HG03565 (cell line): ENCODE measurements at regions not wholly inside any gene's neighbourhood (a gene's known extent, or its start where the extent isn't known, plus 50 kb on each side); places are given as distances from the start of the nearest gene placed in this dataset.

Experiments
- ATAC-seq: cut with Tn5 transposase; IDR thresholded peaks from one replicate; pipeline ENCODE4 v1.9.1; 2021; ENCODE audit warnings: mild to moderate bottlenecking, moderate library complexity; ENCODE audit not compliant: unreplicated experiment

DNA sequence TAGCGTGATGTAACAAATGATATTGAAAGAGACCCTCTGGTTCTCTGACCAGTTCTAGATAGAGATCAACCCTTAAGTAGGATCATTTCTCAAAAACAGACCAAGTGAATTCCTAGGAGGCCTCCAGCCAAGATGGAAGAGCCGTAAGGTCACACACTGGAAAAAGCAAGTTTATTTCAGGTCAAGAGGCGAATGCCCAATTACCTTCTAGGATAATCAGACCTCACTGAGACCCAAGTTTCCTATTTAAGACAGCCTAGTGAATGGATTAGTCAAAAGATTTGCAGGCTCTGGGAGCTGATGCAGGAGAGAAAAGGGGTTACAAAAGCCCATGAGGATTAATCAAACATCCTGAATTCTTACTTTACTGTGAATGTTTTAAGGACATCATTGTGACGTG lies 486.1 kb upstream of the NRP1 start:
- no peak for ATAC-seq

DNA sequence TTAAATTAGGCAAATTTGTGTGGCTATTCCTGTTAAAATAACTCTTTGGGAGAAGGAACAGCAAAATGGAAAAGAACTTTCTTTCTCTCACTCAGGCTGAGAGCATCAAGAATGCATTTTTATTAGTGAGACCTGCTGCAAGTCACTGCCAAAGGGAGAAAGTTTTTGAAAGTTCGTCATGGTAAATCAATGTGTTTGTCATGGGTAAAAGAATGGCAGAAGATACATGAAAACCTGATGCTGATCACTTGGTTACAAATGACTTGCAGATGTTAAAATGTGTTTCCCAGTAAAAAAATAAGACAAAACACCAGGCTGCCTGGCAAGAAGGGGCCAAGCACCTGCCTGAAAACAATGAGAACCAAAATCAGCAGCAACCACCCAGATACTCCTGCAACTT lies 484.7 kb upstream of the NRP1 start:
- ATAC-seq = no peak

DNA sequence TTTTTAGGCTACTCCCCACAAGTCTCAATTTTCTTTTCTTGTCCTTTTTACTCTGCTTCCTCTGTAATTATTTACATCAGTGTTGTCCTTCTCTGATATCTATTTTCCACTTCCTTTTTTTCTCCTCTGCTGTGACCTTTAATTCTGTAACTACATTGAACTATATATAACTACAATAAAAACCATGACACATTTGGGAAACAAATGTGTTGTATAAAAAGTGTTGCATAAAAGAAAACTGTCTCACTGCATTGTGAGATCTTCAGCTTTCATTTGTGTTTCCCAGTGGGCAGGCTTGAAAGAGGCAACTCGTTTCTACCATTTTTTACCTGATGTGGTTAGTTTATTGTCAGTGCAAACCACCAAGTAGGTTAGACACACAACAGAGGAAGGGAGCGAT lies 483.9 kb upstream of the NRP1 start:
- no peak for ATAC-seq

DNA sequence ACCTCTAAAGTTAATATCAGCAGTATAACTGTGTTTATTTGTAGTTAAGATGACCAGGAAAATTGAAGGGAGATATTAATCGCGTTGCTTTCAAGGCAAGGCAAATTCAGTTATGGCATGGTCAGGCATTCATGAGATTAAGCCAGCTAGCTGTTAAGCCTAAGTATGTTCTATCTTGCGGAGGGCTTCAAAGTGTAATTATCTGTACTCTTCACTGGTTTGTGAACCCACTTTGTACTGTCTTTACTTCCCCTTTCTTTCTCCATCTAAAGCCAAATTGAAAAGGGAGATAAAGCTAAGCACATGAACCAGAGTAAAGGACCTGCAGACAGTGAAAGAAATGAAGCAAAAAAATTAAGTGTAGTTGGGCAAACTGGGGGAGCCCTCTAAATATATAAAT lies 483.1 kb upstream of the NRP1 start:
- ATAC-seq = no peak

DNA sequence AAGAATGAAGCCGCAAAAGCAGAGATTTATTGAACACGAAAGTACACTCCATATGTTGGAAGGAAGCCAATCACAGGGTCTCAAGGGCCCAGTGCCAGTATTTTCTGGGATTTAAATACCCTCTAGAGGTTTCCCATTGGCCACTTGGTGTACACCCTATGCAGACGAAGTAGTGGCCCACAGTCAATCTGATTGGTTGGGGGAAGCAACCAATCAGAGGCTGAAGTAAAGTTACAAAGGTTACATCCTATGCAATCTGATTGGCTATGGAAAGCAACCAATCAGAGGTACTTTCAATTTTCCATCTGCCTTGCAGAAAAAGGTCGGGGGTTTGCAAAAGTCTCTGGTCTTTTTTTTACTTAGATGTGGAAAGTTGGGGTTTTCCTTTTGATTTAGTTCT lies 481.3 kb upstream of the NRP1 start:
- no peak for ATAC-seq

DNA sequence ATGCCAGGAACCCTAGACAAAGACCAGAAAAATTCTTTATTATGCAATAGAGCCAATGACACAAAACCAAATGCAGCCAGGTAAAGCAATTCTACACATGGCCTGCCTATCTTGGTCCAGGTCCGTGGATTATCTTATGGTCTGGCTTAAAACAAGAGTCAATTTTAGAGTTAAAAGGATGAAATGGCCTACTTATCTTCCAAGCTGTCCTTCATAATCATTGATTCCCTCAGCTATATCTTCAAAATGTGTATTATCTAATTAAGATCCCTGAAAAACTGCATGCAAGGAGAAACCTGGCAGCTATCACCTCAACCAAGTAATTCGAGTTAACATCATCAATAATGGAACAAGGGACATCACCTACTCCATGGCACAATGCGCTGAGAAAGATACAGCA lies 479.4 kb upstream of the NRP1 start:
- ATAC-seq = no peak

DNA sequence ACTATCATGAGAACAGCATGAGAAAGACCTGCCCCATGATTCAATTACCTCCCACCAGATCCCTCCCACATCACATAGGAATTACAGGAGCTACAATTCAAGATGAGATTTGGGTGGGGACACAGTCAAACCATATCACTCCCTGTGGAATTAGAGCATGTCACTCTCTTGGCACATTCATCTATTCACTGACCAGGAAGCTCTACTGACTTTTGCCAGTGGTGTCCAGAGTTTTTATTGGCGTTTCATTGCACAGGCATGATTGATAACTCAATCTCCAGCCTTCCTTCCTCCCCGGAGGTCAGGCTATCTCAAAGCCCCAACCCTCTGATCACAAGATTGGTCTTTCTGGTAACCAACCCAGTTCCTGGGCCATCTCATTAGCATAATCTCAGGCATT lies 478.9 kb upstream of the NRP1 start:
- no peak for ATAC-seq

DNA sequence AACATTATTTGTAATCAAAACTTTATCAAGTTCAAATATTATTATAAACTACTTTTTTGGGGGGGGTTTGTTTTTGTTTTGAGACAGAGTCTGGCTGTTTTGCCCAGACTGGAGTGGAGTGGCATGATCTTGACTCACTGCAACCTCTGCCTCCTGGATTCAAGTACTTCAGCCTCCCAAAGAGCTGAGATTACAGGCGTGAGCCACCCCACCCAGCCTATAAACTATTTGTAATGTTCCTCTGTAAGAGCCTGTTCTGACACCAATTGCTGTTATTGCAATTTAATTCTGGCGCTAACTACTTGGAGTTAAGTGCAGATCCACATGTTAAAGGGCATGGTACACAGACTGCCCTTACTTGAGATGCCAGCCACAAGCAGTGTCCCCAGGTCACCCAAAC lies 478.1 kb upstream of the NRP1 start:
- no peak for ATAC-seq

DNA sequence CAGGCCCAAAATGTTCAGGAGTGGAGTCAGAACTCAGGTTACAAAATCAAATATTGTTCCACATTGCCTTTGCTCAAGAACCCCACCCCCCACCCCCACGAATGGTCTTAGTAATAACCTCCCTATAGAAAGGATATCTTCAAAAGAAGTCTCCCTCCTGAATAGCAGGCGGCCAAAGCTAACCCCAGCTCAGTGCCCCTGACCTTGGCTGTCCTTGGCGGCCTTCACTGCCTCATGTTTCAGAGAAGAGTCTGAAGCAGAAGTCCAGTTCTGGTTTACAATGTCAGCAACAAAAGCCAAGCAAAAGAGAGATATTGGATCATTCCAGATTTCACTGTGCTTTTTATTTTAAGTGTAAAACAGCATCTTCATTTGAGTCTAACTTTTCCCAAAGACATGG lies 476.5 kb upstream of the NRP1 start:
- no peak for ATAC-seq

DNA sequence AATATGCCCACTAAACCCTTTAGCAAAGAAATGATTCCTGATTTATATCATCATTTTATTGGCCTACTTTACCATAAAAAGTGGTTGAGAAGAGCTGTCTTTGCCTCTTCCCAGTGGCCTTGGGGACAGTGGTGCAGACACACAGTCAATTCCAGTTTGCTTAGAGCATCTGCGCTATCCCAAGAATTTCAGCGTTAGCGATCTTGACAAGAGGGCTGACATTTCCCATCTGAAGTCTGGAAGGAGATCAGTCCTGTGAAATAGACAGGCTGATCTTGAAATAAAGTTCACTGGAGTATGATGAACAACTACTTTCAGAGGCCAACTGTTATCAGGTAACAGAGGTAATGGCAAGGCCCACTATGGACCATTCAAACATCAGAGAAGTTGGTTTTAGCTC lies 475.3 kb upstream of the NRP1 start:
- ATAC-seq = no peak

DNA sequence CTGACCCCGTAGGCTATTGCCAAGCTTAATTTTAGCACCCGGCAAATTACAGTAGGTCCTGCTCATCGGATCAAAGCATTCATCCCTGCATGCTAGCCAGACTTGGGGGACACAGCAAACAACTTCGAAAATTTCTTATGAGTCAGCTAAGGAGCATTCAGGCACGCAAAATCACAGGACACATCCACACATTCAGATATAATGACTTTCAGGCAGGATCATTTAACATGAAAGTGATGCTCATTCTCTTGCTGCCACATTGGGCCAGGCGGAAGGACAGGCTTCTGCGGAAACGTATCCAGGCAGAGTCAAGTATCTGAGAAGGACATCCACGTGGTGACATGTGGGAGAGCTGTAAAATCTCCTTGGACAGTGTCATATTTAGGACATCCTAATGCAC lies 474.0 kb upstream of the NRP1 start:
- no peak for ATAC-seq

DNA sequence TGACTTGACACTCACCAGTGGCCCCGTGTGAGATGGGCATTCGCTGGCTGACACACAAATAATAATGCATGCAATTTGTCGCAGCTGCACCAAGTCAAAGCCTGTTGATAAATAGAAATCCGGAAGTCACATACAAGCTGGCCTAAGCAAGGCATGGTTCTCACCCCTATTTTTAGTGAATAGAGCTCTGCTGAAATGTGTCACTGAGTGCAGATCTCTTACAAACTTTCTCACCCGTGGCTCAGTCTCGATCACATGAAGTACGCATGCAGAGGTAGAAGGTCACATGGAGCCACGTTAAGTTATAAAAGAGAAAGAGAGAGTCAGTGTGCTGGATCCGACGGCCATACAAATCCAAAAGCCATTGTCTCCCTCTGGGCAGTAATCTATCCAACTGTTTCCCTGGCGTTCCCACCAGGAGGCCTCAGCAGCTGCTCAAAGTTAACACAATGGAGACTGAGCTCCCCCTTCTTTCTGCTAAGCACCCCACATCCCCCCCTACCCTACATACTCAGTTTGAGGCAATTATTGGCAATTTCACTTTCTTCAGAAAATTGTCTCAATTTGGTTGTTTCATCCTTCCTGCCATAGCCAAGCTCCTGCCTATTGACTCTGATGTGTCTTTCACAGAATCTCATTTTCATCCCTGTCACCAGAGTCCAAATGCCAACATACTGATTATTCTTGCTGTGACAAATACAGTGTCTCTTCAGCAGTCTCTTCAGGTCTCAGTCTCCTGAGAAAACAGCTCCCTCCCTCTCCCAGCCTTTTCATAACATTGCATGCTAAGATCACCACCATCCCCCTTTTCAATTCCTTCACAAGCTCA lies 473.3 kb upstream of the NRP1 start:
- ATAC-seq = no peak

DNA sequence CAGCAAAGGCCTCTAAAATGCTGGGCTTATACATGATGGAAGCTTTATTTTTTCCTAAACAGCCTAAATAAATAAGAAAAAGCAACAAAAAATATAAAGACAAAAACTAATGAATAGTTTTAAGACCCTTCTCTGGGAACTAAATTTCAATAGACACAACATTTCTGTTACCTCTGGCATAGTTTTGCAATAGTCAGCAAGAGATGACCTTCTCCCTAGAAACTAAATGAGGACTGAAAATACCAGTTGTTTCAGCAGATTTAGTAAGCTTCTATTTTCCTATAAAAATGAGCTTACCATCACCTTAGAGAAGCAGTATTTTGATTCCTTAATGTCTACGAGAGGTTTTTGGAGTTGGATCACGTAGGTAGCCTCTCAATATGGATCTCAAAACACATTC lies 471.4 kb upstream of the NRP1 start:
- no peak for ATAC-seq

DNA sequence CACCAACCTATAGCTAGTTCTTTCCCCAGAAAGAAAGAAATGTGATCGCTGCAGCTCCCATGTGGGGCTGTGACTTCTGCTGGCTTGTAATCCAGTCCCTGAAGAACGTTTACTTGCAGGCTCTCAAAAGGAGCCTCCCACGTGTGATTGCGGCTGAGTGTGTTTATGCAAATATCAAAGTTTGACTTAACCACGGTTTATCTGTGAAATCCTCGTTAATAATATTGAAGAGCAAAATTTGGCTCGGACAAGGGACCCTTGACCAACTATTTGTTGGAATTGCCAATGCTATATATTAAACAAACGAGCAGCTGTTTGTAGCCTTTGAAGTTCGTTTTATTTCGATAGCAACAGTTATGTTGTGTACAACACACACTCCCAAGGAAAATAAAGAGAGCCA lies 470.1 kb upstream of the NRP1 start:
- no peak for ATAC-seq

DNA sequence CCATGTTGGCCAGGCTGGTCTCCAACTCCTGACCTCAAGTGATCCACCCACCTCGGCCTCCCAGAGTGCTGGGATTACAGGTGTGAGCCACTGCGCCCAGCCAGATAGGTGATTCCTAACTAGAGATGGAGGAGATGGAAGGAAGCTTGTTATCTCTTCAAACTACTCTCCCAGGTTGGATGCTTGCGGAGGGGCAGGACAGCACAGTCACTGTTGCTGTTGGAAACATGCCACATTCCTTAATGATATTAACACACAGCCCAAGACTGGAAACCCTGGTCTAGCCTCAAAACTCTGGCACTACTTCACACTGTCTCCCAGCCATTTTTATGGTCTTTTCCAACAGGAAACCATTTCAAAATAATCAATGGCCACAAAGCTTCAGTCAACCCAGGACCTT lies 468.8 kb upstream of the NRP1 start:
- ATAC-seq = no peak

DNA sequence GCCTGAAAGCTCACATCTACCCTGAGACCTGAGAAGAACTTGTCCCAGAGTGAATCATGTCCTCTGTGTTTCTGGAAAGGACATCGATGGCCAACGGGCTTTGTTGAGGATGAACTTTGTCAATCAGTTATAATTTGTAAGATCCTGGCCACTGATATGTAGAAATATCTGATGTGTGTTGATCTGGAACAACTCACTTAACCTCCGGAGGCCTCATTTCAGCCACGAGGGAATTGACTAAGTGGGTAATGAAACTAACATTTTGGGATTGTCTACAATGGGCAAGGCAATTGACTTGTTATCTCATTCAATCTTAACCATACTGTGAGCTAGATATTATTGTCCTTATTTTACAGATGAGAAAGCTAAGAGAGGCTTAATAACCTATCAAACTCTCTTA lies 468.1 kb upstream of the NRP1 start:
- ATAC-seq = no peak

DNA sequence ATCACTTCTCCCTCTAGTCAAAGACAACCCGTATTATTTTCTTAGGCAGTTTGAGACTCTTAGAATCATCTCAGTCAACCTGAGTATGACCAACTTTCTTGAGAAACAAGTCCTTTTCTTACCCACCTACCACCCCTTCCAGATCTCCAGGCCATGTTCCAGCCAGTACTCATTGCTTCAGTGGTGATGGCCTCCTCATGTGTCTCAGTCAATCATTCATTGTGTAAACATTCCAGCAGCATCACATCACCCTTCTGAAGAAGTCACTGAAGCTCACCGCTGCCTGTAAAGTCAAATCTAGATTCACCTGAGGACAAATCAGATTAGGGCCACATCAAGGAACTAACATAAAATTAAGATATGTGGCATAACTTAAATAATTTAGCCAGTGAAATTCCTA lies 467.2 kb upstream of the NRP1 start:
- ATAC-seq = no peak

DNA sequence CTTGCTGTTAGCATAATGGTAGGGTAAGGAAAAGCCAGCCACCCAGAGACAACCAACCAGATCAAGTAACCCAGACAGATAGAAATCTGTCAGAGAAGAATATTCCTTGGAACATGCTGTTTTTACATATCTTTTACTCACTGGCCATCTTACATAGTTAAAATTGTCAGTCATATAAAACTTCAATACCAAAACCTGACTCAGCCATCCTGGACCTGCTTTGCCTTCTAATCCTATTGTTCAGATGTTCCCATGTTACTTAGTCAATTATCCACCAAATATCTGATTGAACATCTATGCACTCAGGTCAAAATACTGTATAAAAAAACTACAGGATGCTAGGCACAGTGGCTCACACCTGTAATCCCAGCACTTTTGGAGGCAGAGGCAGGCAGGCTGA lies 466.5 kb upstream of the NRP1 start:
- no peak for ATAC-seq

DNA sequence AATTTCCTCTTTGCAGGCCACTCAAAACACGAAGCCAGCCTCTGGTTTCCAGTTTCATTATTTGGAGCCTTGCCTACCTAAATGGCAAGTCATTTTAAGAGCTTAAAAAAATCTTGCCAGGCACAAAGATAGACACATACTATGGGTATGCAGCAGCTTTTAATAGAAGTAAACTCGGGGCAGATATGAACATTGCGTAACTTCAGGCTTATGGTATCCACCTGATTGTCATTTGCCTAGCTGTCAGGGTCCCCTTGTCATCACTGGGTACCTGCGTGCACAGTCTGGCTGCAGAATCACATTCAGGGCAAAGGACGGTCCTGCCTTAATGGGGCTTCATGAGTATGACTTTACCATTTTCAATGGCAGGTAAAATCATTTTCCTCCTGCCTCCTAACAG lies 466.1 kb upstream of the NRP1 start:
- ATAC-seq = no peak

DNA sequence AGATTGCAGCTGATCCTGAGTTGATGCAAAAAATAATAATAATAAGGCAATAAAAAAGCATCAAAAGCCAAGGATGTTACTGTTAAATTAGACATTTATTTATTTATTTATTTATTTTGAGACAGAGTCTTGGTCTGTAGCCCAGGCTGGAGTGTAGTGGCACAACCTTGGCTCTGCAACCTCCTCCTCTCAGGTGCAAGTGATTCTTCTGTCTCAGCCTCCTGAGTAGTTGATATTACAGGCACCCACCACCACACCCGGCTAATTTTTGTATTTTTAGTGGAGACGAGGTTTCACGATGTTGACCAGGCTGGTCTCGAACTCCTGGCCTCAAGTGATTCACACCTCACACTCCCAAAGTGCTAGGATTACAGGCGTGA lies 465.5 kb upstream of the NRP1 start:
- no peak for ATAC-seq

DNA sequence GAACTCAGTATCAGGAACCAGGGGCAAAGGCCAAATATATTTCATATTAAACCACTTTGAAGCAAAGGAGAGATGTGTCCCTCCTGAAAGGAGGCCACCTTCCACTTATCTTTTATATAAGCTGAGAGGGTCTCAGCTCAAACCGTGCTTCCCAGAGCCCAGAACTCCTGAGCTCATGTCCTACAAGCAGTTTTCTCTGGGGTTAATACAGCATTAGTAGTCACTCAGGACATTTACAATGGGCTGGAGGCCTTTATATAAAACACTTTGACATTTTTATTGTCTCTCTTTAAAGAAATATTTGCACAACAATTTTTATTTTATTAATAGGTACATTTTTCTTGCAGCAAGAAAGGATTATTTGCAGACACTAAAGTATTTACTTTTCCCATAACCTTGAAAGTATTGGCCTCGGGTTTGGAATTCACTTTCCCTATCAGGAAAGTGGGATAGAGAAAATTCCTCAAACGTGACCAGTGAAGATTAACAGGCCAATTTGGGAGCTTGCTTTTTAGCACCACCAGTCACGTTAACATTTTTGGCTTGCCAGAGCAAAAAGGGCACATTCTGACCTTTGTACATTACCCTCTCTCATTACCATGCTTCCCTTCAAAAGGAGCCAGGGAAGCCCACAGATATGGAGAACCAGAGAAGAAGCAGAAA lies 464.9 kb upstream of the NRP1 start:
- no peak for ATAC-seq

DNA sequence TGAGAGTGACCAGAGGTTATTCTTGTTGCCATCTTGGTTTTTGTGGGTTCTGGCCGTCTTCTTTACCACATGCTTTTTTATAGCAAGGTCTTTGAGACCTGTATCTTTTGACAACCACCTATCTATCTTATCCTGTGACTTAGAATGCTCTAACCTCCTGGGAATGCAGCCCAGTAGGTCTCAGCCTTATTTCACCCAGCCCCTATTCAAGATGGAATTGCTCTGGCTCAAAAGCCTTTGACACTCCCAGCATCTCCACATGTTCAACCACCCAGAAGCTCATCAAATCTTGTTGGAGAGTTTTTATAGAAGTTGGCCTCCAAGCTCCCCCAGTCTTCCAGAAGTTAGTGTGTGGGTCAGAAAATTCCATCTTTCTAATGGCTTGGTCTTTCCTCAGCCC lies 464.3 kb upstream of the NRP1 start:
- ATAC-seq = no peak

DNA sequence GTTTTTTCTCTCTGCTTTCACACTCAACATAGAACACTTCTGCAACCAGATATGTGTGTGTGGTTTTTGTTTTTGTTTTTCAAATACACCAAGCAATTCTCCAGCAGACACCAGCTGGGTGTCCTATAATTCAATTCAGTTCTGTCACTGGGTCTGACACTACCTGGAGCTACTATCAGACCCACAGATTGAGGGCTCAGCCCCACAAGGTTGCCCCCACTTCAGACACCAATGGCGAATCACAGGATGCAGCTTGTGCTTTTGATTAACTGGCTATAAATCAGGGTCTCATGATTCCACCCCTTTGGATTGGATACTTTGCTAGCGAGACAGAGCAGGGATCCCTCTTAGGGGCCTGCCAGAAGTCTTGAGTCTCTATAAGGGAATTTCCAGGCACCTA lies 462.2 kb upstream of the NRP1 start:
- no peak for ATAC-seq
